ENCODE measurements at regions not wholly inside any gene's neighbourhood (a gene's known extent, or its start where the extent isn't known, plus 50 kb on each side); places are given as distances from the start of the nearest gene placed in this dataset.

DNA sequence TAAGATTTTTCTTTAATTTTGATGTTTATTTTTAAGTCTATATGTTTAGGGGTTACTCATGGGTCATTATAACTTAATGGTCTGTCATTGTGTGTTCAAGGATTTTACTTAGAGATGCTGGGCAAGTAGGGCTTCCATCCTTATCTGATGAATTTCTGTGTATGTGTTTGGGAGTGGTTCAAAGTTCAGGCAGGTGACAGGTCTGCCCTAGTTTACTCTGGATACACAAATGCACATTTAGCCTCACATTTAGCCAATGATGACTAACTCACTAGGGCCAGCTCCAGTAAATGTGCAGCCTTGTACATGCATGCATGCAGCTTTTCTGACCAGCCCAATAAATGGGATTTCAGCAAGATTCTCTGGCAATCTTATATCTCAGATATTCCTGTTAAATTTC lies 554.1 kb downstream of the SI start:
- no peak overlapping the region for H2AFZ ChIP-seq (ENCODE audit: low read depth, low read length)
- H3K9ac ChIP-seq (ENCODE audit: insufficient read depth in 1 of 2, low read depth in 2 of 2, low read length in 2 of 2) = no peak overlapping the region
- POLR2A ChIA-PET = no interaction called here
- FAIRE-seq = no peak
- no peaks in the 10 kb centered on the region for H4K20me1 ChIP-seq (replicated peaks; ENCODE audit: control insufficient read depth, insufficient read depth, low read length)
- intact Hi-C loops (cut with micrococcal nuclease) = no loop called here
- H3K9me3 ChIP-seq (replicated peaks; ENCODE audit: control insufficient read depth, insufficient read depth, low read depth, low read length) = no peaks in the 10 kb centered on the region
- no peaks in the 10 kb centered on the region for H3K36me3 ChIP-seq (ENCODE audit: control insufficient read depth, insufficient read depth, low read length)
- ATAC-seq = no peak
- H3K4me1 ChIP-seq (replicated peaks in 1 of 2; ENCODE audit: control insufficient read depth in 2 of 2, insufficient read depth in 2 of 2, low read length in 2 of 2) = no peaks in the 10 kb centered on the region
- no TSS peak for BruUV-seq (replicated peaks)
- H3K79me2 ChIP-seq (ENCODE audit: control insufficient read depth, insufficient read depth, low read length) = no peaks in the 10 kb centered on the region
- no peak overlapping the region for H3K4me2 ChIP-seq (ENCODE audit: insufficient read depth, low read length)
- in situ Hi-C loops (cut with MboI) = no loop called here
- CTCF ChIA-PET (ENCODE audit: low intra/inter-chr PET ratio) = interaction anchor here (0.6 kb wide), 1 partner anchor 9 kb away, joined by 3 read pairs; no protein-coding TSS in a partner anchor
- DNase-seq (ENCODE audit: extremely low read depth in 1 of 4, low spot score in 3 of 4) = no peak
- no peak overlapping the region for H3K27ac ChIP-seq (ENCODE audit: extremely low read depth, low read depth, low read length)
- H3K27me3 ChIP-seq (ENCODE audit: control insufficient read depth in 2 of 2, insufficient read depth in 2 of 2, low read length in 2 of 2) = no peaks in the 10 kb centered on the region
- no peaks in the 10 kb centered on the region for H3K9me1 ChIP-seq (ENCODE audit: control insufficient read depth, insufficient read depth, low read length)
- no peak overlapping the region for H3K4me3 ChIP-seq
- TF ChIP-seq HOMEZ (CRISPR knock-in tag; IDR thresholded peaks at IDR 0.05) (no peak), SMAD4 (CRISPR knock-in tag; conservative IDR thresholded peaks at IDR 0.05) (no peak), ZNF436 (CRISPR knock-in tag; IDR thresholded peaks at IDR 0.05) (no peak), TOE1 (IDR thresholded peaks at IDR 0.05; ENCODE audit: borderline replicate concordance) (no peak), TOE1 (CRISPR knock-in tag; IDR thresholded peaks at IDR 0.05; ENCODE audit: borderline replicate concordance, low read depth) (no peak), TRIM24 (IDR thresholded peaks at IDR 0.05) (no peak)
- TF ChIP-seq, protein P1, sequence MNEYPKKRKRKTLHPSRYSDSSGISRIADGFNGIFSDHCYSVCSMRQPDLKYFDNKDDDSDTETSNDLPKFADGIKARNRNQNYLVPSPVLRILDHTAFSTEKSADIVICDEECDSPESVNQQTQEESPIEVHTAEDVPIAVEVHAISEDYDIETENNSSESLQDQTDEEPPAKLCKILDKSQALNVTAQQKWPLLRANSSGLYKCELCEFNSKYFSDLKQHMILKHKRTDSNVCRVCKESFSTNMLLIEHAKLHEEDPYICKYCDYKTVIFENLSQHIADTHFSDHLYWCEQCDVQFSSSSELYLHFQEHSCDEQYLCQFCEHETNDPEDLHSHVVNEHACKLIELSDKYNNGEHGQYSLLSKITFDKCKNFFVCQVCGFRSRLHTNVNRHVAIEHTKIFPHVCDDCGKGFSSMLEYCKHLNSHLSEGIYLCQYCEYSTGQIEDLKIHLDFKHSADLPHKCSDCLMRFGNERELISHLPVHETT (CRISPR knock-in tag; conservative IDR thresholded peaks at IDR 0.05 in 1 of 2, IDR thresholded peaks at IDR 0.05 in 1 of 2) = no peak
